ENCODE measurements at regions not wholly inside any gene's neighbourhood (a gene's known extent, or its start where the extent isn't known, plus 50 kb on each side); places are given as distances from the start of the nearest gene placed in this dataset.
"Not testable (repeated sequence)": the region's sequence is repeated elsewhere in the genome, so short reads cannot be mapped to it uniquely, and the experiment has no call there.

DNA sequence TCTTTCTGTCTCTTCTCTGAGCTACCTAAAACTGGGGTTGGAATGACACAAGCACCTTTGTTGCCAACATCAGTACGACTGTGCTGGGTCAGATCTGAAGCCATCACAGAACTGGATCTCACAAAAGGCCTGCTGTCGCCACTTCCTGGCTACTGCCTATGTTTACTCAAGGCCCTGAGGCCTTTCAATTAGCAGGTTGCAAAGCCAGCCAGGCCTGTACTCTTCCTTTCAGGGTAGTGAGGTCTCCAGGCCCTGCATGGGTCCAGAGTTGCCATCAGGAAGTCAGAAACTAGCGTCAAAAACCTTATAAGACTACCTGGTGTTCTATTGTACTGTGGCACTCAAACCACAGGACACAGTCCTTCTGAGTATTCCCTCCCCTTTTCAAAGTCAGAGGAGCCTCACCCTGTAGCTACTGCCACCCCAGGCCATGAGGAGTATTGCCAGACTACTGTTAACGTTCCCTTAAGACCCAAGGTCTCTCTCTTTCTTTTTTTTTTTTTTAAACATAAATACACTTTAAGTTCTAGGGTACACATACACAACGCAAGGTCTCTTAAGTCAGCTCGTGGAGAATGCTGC lies 937.4 kb upstream of the GJE1 start:
- no peak overlapping the region for H3K27ac Mint-ChIP-seq

DNA sequence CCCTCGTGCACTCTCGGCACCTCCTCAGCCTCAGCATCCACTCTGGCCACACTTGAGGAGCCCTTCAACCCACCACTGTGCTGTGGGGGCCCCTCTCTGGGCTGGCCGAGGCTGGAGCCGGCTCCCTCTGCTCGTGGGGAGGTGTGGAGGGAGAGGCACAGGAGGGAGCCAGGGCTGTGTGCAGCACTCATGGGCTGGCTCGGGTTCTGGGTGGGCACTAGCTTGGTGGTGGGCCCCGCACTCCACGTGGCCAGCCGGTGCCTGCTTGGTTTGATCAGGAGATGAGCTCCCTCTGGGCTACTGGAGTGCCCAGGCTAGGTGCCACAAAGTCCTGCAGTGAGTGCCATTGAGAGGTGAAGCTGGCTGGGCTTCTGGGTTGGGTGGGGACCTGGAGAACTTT lies 949.4 kb upstream of the GJE1 start:
- Mint-ChIP-seq H3K4me1 (ENCODE audit: low read depth) (no peaks in the 10 kb centered on the region), H3K4me3 (no peak overlapping the region), H3K27ac (no peak overlapping the region), H3K27me3 (ENCODE audit: insufficient read depth) (no peaks in the 10 kb centered on the region), H3K9me3 (peaks cover 11% of the 10 kb centered on the region), H3K36me3 (ENCODE audit: low read depth) (peaks cover 12% of the 10 kb centered on the region)
- DNase-seq = no peak
- TF ChIP-seq CTCF (IDR thresholded peaks at IDR 0.05) = no peak

More for the DNA sequence above, 937.4 kb upstream of the GJE1 start:
- no peak for DNase-seq
- Mint-ChIP-seq H3K36me3 (ENCODE audit: low read depth) (peaks cover 21% of the 10 kb centered on the region), H3K27me3 (ENCODE audit: insufficient read depth) (no peaks in the 10 kb centered on the region; the same call in 1 of the 2 replicates), H3K4me1 (ENCODE audit: low read depth) (peaks cover 8% of the 10 kb centered on the region; the same call in 1 of the 2 replicates), H3K9me3 (peaks cover 20% of the 10 kb centered on the region), H3K4me3 (no peak overlapping the region)
- TF ChIP-seq CTCF (IDR thresholded peaks at IDR 0.05) = no peak

DNA sequence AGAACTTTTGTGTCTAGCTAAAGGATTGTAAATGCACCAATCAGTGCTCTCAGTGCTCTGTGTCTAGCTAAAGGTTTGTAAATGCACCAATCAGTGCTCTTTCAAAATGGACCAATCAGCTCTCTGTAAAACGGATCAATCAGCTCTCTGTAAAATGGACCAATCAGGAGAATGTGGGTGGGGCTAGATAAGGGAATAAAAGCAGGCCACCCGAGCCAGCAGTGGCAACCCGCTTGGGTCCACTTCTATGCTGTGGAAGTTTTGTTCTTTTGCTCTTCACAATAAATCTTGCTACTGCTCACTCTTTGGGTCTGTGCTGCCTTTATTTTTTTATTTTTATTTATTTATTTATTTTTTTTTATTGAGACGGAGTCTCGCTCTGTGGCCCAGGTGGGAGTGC lies 957.3 kb upstream of the GJE1 start:
- H3K27me3 Mint-ChIP-seq (ENCODE audit: insufficient read depth); H3K27ac Mint-ChIP-seq; H3K9me3 Mint-ChIP-seq; H3K4me3 Mint-ChIP-seq; H3K36me3 Mint-ChIP-seq (ENCODE audit: low read depth); DNase-seq; H3K4me1 Mint-ChIP-seq (ENCODE audit: low read depth): not testable (repeated sequence)

DNA sequence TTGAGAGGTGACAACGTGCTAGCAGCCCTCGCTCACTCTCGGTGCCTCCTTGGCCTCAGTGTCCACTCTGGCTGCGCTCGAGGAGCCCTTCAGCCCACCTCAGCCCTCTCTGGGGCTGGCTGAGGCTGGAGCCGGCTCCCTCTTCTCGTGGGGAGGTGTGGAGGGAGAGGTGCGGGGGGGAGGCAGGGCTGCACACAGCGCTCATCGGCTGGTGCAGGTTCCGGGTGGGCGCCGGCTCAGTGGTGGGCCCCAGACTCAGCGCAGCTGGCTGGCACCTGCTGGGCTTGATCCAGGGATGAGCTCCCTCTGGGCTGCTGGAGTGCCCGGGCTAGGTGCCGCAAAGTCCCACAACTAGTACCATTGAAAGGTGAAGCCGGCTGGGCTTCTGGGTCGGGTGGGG lies 957.8 kb upstream of the GJE1 start:
- H3K27ac Mint-ChIP-seq = no peak overlapping the region
- no peak for TF ChIP-seq CTCF (IDR thresholded peaks at IDR 0.05)
- peaks cover 4% of the 10 kb centered on the region; the same call in 1 of the 2 replicates for H3K9me3 Mint-ChIP-seq
- no peak overlapping the region for H3K4me3 Mint-ChIP-seq
- no peaks in the 10 kb centered on the region for H3K36me3 Mint-ChIP-seq (ENCODE audit: low read depth)
- no peaks in the 10 kb centered on the region for H3K4me1 Mint-ChIP-seq (ENCODE audit: low read depth)
- no peak for DNase-seq
- no peaks in the 10 kb centered on the region for H3K27me3 Mint-ChIP-seq (ENCODE audit: insufficient read depth)

- Mint-ChIP-seq H3K27ac (no peak overlapping the region), H3K36me3 (ENCODE audit: low read depth) (peaks cover 5% of the 10 kb centered on the region; the same call in 1 of the 2 replicates), H3K9me3 (peaks cover 4% of the 10 kb centered on the region; the same call in 1 of the 2 replicates), H3K4me3 (no peak overlapping the region), H3K4me1 (ENCODE audit: low read depth) (peaks cover 13% of the 10 kb centered on the region), H3K27me3 (ENCODE audit: insufficient read depth) (no peaks in the 10 kb centered on the region)
- DNase-seq = no peak
- no peak for TF ChIP-seq CTCF (IDR thresholded peaks at IDR 0.05)
Measured at GRCh38 chr6:141173529-141173928, 959.2 kb upstream of the GJE1 start.

DNA sequence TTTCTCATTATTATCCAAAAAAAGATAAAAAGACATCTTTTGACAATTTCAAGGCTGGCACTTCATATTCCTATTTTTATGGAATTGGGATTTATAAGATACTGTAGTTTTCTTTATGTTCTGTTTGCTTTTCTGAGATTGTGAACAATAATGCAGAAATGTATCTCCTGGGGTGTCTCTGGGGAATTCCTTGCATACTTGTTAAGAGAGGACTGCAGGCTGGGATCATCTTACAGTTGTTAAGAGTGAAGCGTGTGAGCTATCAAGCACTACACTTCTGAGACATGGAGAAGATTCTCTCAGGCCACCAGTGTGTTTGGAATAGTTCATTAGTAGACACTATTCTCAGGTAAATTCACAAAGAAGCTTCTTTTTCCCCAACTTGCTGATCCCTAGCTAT lies 963.3 kb upstream of the GJE1 start:
- DNase-seq = peak; percentile 57
- Mint-ChIP-seq H3K4me3 (peak overlapping the region; percentile 0; the same call in 1 of the 2 replicates), H3K27ac (0 out of 2 replicates have a peak overlapping the region, but pooled peaks have one; percentile 24), H3K36me3 (ENCODE audit: low read depth) (peaks cover 9% of the 10 kb centered on the region), H3K4me1 (ENCODE audit: low read depth) (peaks cover 13% of the 10 kb centered on the region), H3K27me3 (ENCODE audit: insufficient read depth) (no peaks in the 10 kb centered on the region), H3K9me3 (no peaks in the 10 kb centered on the region)
- TF ChIP-seq CTCF (IDR thresholded peaks at IDR 0.05) = no peak

Data from HFFc6 (cell line).